ENCODE measurements at regions not wholly inside any gene's neighbourhood (a gene's known extent, or its start where the extent isn't known, plus 50 kb on each side); places are given as distances from the start of the nearest gene placed in this dataset.
"Not testable (repeated sequence)": the region's sequence is repeated elsewhere in the genome, so short reads cannot be mapped to it uniquely, and the experiment has no call there.

- TF ChIP-seq RBBP5 (IDR thresholded peaks at IDR 0.05; ENCODE audit: borderline replicate concordance, insufficient read depth, low read length, poor library complexity, severe bottlenecking) (peak; percentile 8), RBM25 (IDR thresholded peaks at IDR 0.05; ENCODE audit: low read depth, low read length, severe bottlenecking) (peak; percentile 12), NCOR1 (IDR thresholded peaks at IDR 0.05) (peak; percentile 51), KDM5B (IDR thresholded peaks at IDR 0.05; ENCODE audit: insufficient replicate concordance, low read depth, low read length) (peak; percentile 74), TAF7 (tag; IDR thresholded peaks at IDR 0.05) (peak; percentile 47), HDAC1 (IDR thresholded peaks at IDR 0.05) (peak in 1 of 2 experiments; percentile 54; a peak in 1 of 4 replicates), MLLT1 (IDR thresholded peaks at IDR 0.05) (peak; percentile 87 to 95), CXXC5 (CRISPR knock-in tag; IDR thresholded peaks at IDR 0.05) (peak; percentile 5), TOE1 (IDR thresholded peaks at IDR 0.05; ENCODE audit: borderline replicate concordance) (0 out of 2 replicates have a peak, but pooled peaks have one; percentile 15), CC2D1A (IDR thresholded peaks at IDR 0.05) (peak; percentile 96), MBD2 (IDR thresholded peaks at IDR 0.05; ENCODE audit: borderline replicate concordance, low read depth) (peak; percentile 80), HBP1 (CRISPR knock-in tag; IDR thresholded peaks at IDR 0.05) (peak; percentile 12; the same call in 1 of the 2 replicates), E2F6 (IDR thresholded peaks at IDR 0.05; ENCODE audit: borderline replicate concordance in 1 of 2, extremely low read depth in 1 of 2, insufficient read depth in 1 of 2, insufficient read length in 1 of 2, low read depth in 1 of 2, low read length in 1 of 2, poor library complexity in 1 of 2, severe bottlenecking in 1 of 2) (peak in 1 of 2 experiments; percentile 14), PHF8 (IDR thresholded peaks at IDR 0.05; ENCODE audit: borderline replicate concordance, low read length) (peak; percentile 48; the same call in 1 of the 2 replicates), SOX6 (IDR thresholded peaks at IDR 0.05) (peak; percentile 62), LCOR (CRISPR knock-in tag; IDR thresholded peaks at IDR 0.05) (peak; percentile 10; the same call in 1 of the 2 replicates), PML (IDR thresholded peaks at IDR 0.05; ENCODE audit: low read length) (0 out of 2 replicates have a peak, but pooled peaks have one; percentile 69), MTA2 (IDR thresholded peaks at IDR 0.05; ENCODE audit: low read depth) (0 out of 2 replicates have a peak, but pooled peaks have one; percentile 30), MTA1 (IDR thresholded peaks at IDR 0.05; ENCODE audit: borderline replicate concordance) (peak; percentile 74; the same call in 1 of the 2 replicates), HDAC2 (IDR thresholded peaks at IDR 0.05) (peak; percentile 37; the same call in 1 of the 2 replicates), MNT (conservative IDR thresholded peaks at IDR 0.05) (peak in 1 of 2 experiments; percentile 15; a peak in 1 of 4 replicates), NFRKB (IDR thresholded peaks at IDR 0.05; ENCODE audit: low read depth) (0 out of 2 replicates have a peak, but pooled peaks have one; percentile 8)
- not testable (repeated sequence) for TF ChIP-seq TOE1 (CRISPR knock-in tag; IDR thresholded peaks at IDR 0.05; ENCODE audit: borderline replicate concordance, low read depth)
These were observed 1673.2 kb upstream of the B3GALT2 start (continued) for GRCh38 chr1:194859481-194860154.

Measured in K562 (cell line).